ENCODE measurements at regions not wholly inside any gene's neighbourhood (a gene's known extent, or its start where the extent isn't known, plus 50 kb on each side); places are given as distances from the start of the nearest gene placed in this dataset.

DNA sequence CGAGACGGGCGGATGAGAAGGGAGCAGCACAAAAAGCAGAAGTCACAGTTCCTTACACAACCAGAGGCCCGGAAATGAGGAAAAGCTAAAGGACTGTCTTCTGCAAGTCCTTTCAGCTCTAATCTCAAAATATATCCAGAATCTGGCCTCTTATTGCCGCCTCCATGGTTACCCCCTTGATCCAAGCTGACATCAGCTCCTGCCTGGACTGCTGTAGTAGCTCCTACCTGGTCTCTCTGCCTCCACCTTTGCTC, 324.0 kb upstream of the ROPN1 start:
- Histone ChIP-seq H4K20me1 (ENCODE audit: insufficient read depth, low read length) (no peaks in the 10 kb centered on the region), H3K27me3 (ENCODE audit: insufficient read depth, low read length) (no peaks in the 10 kb centered on the region), H3K9me3 (ENCODE audit: low read length) (no peaks in the 10 kb centered on the region), H2AFZ (ENCODE audit: low read length) (no peak overlapping the region), H3K4me1 (ENCODE audit: insufficient read depth, low read length, severe bottlenecking) (no peaks in the 10 kb centered on the region), H3K4me3 (ENCODE audit: low read depth, low read length, poor library complexity, severe bottlenecking) (no peak overlapping the region), H3K27ac (ENCODE audit: low read depth, low read length, poor library complexity, severe bottlenecking) (no peak overlapping the region), H3F3A (ENCODE audit: insufficient read depth, low read length) (no peaks in the 10 kb centered on the region), H3K36me3 (ENCODE audit: insufficient read depth, low read length) (no peaks in the 10 kb centered on the region), H3K79me2 (ENCODE audit: insufficient read depth, low read length) (no peaks in the 10 kb centered on the region), H3K9me2 (ENCODE audit: low read depth, low read length) (no peaks in the 10 kb centered on the region), H3K4me2 (ENCODE audit: low read length) (no peak overlapping the region), H3K9ac (ENCODE audit: low read length) (no peak overlapping the region)
- TF ChIP-seq, protein P1, sequence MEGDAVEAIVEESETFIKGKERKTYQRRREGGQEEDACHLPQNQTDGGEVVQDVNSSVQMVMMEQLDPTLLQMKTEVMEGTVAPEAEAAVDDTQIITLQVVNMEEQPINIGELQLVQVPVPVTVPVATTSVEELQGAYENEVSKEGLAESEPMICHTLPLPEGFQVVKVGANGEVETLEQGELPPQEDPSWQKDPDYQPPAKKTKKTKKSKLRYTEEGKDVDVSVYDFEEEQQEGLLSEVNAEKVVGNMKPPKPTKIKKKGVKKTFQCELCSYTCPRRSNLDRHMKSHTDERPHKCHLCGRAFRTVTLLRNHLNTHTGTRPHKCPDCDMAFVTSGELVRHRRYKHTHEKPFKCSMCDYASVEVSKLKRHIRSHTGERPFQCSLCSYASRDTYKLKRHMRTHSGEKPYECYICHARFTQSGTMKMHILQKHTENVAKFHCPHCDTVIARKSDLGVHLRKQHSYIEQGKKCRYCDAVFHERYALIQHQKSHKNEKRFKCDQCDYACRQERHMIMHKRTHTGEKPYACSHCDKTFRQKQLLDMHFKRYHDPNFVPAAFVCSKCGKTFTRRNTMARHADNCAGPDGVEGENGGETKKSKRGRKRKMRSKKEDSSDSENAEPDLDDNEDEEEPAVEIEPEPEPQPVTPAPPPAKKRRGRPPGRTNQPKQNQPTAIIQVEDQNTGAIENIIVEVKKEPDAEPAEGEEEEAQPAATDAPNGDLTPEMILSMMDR (IDR thresholded peaks at IDR 0.05; ENCODE audit: low read length) = no peak
- no peak for TF ChIP-seq EZH2 (IDR thresholded peaks at IDR 0.05; ENCODE audit: borderline replicate concordance, low read length)

DNA sequence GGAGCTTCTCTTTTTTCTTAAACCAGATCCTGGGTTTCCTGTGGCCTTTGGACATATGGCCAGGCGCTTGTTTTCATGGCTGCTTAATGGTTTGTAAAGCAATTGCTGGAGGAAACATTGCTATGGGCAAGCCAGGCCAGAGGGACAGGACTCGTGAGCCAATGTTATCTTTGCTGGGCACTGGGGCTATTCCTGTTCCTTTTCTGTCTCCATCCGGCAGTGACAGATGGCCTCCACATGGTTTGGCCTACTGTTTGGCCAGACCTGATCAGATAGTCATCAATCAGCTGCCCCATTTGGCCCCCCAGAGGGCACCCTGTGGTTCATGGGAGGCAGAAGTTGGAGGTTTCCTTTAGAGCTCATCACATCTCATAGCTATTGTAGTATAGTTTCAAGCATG, 326.1 kb upstream of the ROPN1 start:
- TF ChIP-seq, protein P1 (IDR thresholded peaks at IDR 0.05; ENCODE audit: low read length) = no peak
- no peak for TF ChIP-seq EZH2 (IDR thresholded peaks at IDR 0.05; ENCODE audit: borderline replicate concordance, low read length)
- H3K4me2 ChIP-seq (ENCODE audit: low read length) = no peak overlapping the region
- H3K27ac ChIP-seq (ENCODE audit: low read depth, low read length, poor library complexity, severe bottlenecking) = no peak overlapping the region
- no peak overlapping the region for H2AFZ ChIP-seq (ENCODE audit: low read length)
- no peaks in the 10 kb centered on the region for H3K27me3 ChIP-seq (ENCODE audit: insufficient read depth, low read length)
- H3K36me3 ChIP-seq (ENCODE audit: insufficient read depth, low read length) = no peaks in the 10 kb centered on the region
- no peak overlapping the region for H3K4me3 ChIP-seq (ENCODE audit: low read depth, low read length, poor library complexity, severe bottlenecking)
- H3K9me2 ChIP-seq (ENCODE audit: low read depth, low read length) = no peaks in the 10 kb centered on the region
- H3K9ac ChIP-seq (ENCODE audit: low read length) = no peak overlapping the region
- H3K9me3 ChIP-seq (ENCODE audit: low read length) = no peaks in the 10 kb centered on the region
- no peaks in the 10 kb centered on the region for H3F3A ChIP-seq (ENCODE audit: insufficient read depth, low read length)
- no peaks in the 10 kb centered on the region for H3K4me1 ChIP-seq (ENCODE audit: insufficient read depth, low read length, severe bottlenecking)
- no peaks in the 10 kb centered on the region for H3K79me2 ChIP-seq (ENCODE audit: insufficient read depth, low read length)
- H4K20me1 ChIP-seq (ENCODE audit: insufficient read depth, low read length) = no peaks in the 10 kb centered on the region

DNA sequence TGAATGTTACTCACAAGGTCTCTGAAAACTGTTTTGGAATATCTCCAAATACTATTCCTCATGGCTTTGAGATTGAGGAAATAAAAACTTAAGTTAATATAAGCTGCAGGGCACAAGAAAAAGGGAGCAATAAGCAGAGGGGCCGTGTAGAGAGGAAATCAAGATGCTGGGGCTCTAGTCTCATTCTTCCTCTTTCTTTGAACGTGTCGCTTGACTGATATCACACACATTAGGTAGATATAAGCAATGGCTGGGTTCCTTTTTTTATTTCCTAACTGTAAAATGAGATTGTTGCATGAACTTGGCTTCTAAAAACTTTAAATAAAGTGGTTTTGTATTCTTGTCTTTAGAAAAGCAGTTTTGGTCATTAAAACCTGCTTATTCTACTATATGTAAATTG, 326.7 kb upstream of the ROPN1 start:
- no peak overlapping the region for H3K4me2 ChIP-seq (ENCODE audit: low read length)
- H4K20me1 ChIP-seq (ENCODE audit: insufficient read depth, low read length) = no peaks in the 10 kb centered on the region

More for the DNA sequence above, 326.7 kb upstream of the ROPN1 start:
- no peaks in the 10 kb centered on the region for H3K36me3 ChIP-seq (ENCODE audit: insufficient read depth, low read length)
- no peaks in the 10 kb centered on the region for H3K4me1 ChIP-seq (ENCODE audit: insufficient read depth, low read length, severe bottlenecking)
- no peak overlapping the region for H2AFZ ChIP-seq (ENCODE audit: low read length)
- no peaks in the 10 kb centered on the region for H3K27me3 ChIP-seq (ENCODE audit: insufficient read depth, low read length)
- H3K9ac ChIP-seq (ENCODE audit: low read length) = no peak overlapping the region
- H3K9me2 ChIP-seq (ENCODE audit: low read depth, low read length) = no peaks in the 10 kb centered on the region
- no peaks in the 10 kb centered on the region for H3F3A ChIP-seq (ENCODE audit: insufficient read depth, low read length)
- no peaks in the 10 kb centered on the region for H3K9me3 ChIP-seq (ENCODE audit: low read length)
- no peak overlapping the region for H3K4me3 ChIP-seq (ENCODE audit: low read depth, low read length, poor library complexity, severe bottlenecking)
- H3K27ac ChIP-seq (ENCODE audit: low read depth, low read length, poor library complexity, severe bottlenecking) = no peak overlapping the region
- H3K79me2 ChIP-seq (ENCODE audit: insufficient read depth, low read length) = no peaks in the 10 kb centered on the region
- TF ChIP-seq EZH2 (IDR thresholded peaks at IDR 0.05; ENCODE audit: borderline replicate concordance, low read length) = no peak
- TF ChIP-seq, protein P1 (IDR thresholded peaks at IDR 0.05; ENCODE audit: low read length) = no peak
